NCI-H2196 treated with DMSO at 0.1 percent for 48 hours (cell line): ENCODE measurements at regions not wholly inside any gene's neighbourhood (a gene's known extent, or its start where the extent isn't known, plus 50 kb on each side); places are given as distances from the start of the nearest gene placed in this dataset.

ENCODE experiments used
- DNase-seq: peaks from one replicate; lab custom pipeline; 2025; ENCODE audit not compliant: unreplicated experiment; lab: John Stamatoyannopoulos, UW

DNA sequence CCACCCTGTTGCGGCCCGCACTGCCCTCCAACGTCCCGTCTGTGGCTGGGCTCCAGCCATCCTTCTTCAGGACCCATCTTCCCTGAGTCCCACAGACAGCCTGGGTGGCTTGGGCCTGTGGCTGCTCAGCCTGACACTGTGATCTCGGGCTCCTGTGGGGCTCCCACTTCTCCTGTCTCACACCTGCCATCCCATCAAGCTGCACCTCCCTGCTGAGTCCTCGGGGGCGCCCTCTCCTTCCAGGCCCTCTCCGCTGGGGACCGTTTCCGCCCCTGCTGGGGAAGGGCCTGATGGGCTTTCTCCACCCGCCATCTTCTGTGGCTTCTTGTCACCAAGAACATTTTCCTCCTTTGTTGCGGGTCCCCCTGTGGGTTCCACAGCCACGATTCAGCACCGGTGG, 173.8 kb upstream of the PPP2R2D start:
- DNase-seq = no peak

DNA sequence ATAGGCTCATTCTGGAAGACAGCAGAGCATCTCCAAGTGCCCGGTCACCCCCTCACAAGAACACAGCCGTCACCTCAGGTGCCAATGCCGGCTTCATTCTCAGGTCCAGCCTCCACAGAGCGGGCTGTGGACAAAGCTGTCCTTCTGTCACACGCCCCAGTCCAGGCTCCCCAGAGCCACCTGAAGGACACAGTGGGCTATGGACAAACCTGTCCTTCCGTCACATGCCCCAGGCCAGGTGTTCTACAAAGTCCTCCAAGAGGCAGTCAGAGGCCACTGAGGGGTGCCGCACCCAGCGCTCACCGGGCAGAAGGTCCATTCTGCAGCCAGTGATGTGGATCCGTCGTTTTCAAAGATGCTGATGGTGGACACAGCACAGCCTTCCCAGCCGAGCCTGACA, 173.2 kb upstream of the PPP2R2D start:
- no peak for DNase-seq

DNA sequence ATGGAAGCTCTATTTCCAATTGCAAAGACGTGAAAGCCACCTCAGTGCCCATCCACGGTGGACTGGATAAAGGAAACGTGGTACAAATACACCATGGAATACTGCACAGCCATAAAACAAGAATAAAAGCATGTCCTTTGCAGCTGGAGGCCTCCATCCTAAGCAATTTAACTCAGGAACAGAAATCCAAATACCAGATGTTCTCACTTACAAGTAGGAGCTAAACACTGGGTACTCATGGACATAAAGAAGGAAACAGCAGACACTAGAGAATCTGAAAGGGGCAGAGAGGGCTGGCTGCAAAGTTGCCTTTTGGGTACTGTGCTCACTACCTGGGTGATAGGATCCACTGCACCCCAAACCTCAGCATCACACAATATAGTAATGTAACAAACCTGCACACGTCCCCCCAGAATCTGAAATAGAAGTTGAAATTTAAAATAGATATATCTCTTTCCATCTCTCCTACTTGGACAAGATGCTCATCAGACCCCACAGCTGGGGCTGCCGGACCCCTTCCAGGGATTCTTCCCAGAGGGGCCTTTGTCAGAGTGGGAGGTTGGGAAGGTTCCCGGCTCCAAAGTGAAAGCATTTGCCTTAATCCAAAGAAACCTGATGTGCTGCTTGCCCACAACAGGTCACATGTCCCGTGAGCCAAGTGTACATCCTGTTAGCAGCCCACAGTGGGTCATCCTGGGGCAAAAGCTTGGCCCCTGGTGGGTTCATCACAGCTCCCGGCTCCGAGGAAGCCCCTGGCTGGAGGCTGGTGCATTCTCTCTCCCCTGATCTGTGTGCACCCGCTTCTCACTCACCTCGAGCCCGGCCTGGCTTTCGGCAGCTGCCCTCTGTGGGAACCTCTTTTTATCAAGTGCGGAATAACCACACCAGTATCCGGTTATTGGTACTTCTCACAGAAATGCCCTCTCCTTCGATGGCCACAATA, 172.3 kb upstream of the PPP2R2D start:
- no peak for DNase-seq

DNA sequence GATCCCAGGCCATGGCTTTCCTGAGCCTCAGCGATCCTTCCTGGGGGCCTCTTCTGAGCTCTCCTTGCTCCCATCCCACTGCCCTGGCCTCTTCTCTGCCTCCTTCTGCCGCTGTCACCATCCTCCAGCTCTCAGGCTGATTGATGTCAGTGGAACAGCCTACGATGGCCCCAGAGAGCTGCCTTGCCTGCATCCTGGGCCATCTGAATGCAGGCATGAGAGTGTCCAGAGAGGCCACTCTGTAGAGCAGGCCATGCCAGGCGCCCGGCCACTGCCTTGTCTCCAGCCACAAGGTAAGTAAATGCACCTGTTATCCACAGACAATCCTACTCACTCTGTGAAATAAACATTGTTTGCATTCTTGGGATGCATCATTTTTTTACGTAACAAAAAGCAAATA, 171.4 kb upstream of the PPP2R2D start:
- no peak for DNase-seq

DNA sequence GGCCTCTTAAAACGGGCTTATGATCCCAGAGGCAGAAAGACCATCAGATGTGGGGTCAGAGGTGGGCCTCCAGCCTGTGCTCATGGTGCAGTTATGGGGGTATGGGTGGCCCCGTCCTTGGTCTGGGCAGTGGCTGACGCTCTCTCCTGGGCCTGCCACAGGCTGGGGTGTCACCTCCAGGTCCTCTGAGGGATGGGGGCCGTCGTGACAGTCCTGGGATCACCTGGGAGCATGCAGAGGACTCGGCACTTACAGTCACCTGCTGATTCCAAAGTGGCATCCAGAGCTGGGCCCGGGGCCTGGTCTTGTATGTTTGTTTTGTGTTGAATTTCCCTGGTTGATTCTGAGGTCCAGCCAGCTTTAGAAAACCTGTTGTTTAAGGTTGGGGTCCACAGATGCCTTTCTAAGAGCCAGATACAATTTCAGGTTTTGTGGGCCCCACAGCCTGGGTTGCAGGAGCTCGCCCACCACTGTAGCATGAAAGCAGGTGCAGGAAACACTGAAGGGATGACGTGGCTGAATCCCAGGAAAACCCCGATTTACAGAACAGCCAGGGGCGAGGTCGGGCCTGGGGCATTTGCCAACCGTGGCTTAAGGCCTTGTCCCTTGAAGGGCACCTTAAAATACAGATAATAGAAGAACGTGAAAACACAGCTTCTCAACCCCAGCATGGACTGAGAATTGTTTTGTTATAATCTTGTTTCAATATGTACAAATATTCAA, 170.7 kb upstream of the PPP2R2D start:
- DNase-seq = no peak

DNA sequence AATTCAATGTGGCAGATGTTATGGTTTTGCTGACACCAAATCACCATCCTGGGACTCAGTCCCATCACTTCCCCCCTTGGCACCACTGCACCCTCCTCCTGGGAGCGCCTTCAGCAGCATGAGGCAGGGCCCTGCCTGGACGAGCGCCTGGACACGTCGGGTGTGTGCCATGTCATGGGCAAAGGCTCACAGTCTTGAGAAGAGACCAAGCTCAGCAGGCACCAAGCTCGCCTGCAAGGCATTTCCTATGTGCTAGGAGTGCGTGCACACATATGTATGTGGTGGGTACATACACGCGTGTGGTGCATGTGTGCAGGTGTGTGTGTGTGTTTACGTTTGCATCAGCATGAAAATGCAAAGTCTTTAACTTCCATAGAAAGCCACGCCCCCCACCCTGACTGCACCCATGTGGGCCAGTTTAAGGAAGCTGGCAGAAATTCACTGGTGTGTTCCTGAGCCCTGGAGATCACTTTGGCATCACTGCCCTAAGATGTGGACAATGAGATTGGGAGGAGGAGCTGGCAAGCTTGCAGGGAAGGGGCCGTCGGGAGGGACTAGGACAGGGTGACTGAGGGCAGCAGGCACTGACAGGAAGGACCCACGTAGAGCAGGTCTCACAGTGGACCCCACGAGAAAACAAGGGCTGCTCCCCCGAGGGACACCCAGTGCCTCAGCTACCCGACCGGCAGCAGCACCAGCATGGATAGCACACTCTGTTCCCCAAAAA, 169.9 kb upstream of the PPP2R2D start:
- no peak for DNase-seq

DNA sequence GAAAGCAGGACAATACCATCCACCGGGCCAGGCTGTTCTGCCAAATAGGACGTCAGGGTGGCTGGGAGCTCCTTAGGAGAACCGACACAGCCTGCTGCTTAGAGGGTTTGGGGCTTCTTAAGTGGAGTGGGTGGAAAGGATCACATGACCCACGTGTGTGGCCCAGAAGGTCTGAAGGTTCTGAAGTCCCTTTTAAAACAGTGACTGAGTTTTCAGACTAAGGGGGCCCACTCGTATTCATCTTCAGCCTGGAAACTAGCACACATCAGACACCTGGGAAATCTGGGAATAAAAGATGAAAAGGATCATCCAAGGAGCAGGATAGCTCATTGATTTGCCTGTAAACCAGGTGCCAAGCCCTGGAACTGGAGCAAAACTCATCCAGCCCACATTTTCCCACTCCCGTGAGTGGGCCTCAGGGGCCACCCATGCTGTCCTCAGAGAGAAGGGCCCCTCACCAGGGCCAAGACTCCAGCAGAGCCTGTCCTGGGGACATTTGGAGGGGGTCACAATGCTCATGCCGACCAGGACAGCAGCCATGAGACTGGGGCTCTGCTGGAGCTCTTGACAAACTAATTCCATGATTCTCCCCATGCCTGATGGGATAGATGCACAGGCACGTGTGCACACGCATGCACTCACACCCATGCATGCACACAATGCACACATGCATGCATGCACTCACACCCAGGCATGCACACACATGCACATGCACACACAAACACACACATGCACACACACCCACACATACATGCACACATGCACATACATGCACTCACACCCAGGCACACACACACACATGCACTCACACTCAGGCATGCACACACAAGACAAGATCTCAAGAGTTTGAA, 168.8 kb upstream of the PPP2R2D start:
- no peak for DNase-seq

DNA sequence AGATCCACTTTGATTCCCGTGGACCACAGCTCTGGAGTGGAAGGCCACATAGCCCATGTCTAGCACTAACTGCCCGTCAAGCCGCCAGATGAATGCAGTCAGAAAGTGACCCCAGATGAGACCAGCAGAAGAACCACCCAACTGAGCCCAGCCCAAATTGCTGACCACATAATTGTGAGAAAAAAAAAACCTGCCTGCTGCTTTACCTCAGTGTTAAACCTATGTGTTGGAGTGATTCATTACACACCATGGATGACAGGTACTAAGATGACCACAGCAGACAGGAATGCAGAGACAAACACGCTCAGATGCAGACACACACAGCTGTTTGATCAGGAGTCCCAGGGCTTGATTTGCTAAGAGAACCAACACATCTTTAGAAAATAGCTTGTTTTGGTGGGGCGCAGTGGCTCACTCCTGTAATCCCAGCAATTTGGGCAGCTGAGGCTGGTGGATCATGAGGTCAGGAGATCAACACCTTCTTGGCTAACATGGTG, 168.1 kb upstream of the PPP2R2D start:
- DNase-seq = no peak

DNA sequence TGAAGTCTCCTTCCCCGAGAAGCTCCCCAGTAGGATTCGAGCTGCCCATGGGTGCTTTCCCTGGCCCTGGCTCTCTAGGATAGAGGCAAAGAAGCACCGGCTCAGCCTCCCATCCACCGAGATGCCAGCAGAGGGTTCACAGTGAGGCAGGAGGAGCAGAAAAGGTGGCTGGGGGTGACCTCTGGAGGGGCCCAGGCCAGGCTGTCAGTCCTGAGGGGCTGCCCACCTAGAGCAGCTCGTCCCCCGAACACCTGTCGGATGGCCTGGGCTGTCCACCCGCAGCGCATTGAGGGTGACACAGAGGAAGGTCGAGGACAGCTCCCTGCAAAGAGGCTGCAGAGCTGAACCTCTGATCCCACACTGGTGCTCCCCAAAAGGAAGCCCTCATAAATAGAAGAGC, 167.2 kb upstream of the PPP2R2D start:
- no peak for DNase-seq

DNA sequence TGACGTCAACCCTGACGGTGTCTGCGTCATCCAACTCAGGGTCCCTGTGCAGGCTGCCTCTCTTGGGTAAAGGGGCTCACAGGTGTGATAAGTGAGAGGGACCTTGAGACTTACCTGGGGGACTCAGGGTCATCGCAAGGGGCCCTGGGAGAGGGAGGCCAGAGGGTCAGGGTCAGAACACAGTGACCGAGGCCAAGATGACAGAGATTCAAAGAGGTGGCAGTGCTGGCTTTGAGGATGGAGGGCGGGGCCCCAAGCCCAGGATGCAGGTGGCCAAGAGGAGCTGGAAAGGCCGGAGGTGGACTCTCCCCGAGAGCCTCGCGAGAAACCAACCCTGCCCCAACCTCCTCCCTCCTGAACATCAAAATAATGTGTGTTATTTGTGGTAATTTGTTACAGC, 165.2 kb upstream of the PPP2R2D start:
- DNase-seq = no peak

DNA sequence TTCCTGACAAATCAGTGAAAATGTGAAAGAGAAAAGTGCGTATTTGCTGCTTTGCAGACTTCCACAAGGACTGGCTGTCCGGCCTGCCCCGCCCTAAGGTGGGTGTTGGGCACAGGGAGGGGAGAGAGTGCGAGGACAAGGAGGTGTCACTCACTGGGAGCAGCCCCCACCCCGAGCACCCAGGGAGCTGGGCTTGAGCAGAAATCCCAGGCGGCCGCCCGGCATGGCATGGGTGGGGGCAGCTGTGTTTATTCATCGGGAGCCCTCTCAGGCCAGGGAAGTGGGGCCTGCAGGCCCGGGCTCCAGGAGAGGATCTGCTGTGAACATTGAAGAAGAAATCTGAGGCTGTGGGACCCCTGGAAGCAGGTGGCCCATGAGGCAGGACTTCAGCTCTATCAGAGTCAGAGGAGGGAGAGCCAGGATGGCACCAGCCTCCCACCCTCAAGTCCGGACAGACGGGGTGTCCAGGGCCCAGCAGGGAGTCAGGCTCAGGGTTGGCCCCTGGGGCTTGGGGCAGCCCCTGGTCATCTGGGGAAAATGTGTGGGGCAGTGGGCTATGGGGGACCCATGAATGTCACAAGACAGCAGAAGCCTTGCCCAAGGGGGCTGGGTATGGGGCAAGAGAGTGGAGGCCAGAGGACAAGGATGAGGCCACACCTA, 164.4 kb upstream of the PPP2R2D start:
- DNase-seq = no peak

DNA sequence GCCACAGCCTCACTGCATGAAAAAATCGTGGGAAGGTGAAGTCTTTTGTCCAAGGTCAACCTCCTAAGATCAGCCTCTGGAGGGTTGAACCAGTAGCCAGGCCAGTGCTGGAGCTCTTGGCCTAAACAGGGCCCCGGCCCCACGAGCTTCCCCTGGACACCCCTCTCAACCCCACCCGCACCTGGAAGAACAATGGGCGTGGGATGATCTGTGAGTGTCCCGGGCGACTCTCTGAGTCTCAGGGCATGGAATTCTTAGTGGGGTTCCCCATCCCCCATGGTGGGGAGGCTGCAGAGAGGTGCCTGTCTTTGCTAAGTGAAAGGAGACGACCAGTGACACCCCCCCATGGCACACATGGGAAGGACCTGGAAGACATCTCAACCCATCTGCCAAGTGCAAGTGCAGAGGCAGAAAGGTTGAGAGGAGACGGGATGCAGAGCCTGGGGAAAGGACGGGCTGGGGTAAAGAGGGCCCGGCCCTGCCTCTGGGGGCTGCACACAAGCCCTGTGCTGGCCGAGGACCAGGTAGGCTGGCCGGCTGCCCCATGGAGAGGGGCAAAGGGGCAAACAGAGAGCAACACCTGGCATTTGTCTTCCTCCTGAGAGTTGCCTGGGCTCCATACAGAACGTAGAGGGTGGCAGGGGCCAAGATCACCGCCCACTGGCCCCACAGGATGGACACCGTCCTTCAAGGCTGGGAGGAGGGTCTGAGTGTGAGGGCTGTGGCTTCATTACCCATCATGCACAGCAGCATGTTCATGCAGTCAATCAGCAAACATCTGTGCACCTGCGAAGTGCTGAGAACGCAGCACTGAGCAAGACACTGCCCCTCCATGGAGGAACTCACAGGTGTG, 163.0 kb upstream of the PPP2R2D start:
- DNase-seq = no peak

DNA sequence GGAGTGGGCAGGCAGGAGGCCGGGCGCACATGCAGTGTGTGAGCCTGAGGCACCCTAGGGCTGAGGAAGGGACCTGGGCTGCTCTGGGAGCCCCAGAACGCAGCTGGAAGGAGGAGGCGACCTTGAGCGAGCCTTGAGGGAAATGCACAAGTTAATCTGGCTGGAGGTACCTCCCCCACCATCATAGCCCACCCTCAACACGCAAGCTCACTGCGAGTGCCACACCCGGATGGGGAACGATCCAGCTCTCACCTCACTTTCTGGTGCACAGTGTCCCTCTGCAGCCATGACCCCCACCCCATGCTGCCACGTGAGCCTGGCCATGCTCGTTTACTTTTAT, 162.4 kb upstream of the PPP2R2D start:
- no peak for DNase-seq

DNA sequence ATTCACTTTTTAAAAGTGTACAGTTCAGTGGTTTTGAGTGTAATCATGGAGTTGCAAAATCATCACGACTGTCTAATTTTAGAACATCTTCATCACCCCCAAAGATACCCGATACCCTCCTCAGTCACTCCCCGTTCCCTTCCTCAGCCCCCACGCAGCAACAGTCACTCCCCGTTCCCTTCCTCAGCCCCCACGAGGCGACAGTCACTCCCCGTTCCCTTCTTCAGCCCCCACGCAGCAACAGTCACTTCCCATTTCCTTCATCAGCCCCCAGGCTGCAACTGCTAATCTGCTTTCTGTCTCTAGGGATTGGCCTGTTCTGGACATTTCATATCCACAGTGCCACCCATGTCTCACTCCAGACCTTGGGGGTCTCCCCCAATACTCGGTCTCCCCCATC, 161.6 kb upstream of the PPP2R2D start:
- no peak for DNase-seq

DNA sequence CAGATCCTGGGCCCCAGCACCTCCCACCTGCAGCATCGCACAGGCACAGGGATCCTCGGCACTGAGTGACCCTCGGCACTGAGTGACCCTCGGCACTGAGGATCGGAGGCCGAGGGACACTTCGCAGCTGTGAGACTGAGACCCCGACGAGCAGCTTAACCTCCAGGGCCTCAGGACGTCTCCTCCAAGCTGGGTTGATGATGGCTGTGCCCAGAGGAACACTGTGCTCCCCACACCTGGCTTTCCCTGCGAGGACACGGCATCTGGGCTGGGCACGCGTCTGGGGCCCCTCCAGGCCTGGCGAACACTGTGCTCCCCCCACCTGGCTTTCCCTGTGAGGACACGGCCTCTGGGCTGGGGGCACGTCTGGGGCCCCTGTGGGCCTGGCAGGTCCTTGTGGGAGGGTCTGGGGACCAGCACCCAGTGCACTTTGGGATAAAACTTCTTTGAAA, 158.3 kb upstream of the PPP2R2D start:
- DNase-seq = no peak

DNA sequence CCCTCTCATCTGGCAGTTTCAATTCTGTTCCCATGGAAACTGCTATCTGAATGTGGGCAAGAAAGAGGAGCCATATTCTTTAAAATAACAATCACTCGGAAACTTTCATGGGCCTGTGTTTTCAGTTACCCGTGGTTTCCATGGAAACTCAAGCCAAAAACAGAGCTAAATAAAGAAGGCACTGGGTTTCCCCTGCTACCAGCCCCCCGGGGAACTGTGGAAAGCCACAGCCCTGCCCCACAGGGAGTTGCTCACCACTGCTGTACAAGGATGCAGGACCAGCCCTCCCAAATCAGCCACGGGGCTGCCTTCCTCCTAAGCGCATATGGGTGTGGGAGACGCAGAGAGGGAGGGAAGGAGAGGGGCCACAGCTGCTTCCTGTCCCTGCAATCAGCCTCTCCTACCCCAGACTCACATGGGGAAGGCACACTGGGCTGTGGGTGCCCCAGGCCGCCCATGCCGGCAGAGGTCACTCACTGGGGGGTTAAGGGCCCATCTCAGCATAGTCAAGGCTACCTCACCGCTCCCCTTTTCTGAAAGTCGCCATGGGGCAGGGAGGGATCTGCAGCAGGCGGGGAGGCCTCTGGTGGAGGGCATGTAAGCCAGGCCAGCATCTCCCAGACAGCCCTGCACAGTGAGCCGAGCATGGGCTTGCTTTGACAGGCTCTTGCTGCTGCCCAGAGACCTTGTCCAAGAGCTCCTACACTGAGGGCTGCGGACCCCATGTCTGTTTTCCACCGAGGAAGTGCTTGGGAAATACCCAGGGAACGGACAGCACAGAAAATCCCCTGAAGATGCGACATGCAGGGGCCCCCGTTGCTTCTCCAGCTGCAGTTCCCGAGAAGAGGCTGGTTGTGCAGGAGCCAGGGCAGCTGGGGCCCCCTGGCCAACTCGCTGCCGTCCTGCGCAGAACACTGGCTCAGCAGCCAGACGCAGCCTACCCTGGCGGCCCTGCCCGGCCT, 157.3 kb upstream of the PPP2R2D start:
- DNase-seq = no peak

DNA sequence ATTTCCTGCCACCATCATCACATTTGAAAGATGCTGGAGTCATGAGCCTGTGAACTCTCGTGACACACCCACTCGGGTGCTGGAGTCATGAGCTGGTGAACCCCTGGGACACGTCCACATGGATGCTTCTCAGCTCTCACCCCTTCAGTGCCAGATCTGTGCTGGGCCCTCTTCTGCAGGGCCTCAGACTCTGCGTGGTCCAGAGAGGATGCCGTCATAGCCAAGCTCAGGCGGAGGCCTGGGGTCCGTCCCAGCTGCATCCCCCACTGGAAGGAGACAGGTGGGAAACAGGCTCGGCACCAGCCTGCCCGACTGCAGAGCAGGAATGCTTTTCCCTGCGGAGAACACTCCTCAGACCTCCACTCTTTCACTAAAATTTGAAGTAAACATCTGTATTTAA, 156.5 kb upstream of the PPP2R2D start:
- DNase-seq = no peak

DNA sequence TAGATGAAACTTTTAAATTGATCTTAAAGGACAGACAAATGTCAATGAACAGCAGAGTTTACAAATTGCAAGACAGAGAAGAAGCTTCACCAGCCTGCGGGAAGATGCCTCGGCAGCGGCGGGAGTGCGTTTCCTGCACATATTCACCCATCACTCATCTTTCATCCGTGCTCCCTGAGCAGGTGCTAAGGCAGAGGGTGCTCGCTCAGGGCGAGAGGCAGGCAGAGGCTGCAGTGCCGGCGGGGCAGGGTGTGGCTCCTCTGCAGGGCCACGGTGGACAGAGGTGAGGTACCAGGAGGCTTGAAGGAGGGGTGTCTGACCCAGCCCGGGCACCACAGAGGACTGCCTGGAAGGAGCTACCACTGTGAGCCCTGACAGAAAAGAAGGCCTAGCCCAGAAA, 155.2 kb upstream of the PPP2R2D start:
- no peak for DNase-seq
